OCI-LY3 (cell line): ENCODE measurements at regions not wholly inside any gene's neighbourhood (a gene's known extent, or its start where the extent isn't known, plus 50 kb on each side); places are given as distances from the start of the nearest gene placed in this dataset.

Source experiments
- H2AFZ ChIP-seq: fragments of 200-600, 300-600 bp; shearing (Covaris generic); 2 replicates; pipeline ENCODE4 v1.6.0; 2014; ENCODE audit warnings: antibody characterized with exemption, low read depth, low read length
- H3K27ac ChIP-seq: fragments of 200-600, 300-600 bp; sonication (generic); 2 replicates; pipeline ENCODE4 v1.5.1; 2014; ENCODE audit warnings: mild to moderate bottlenecking, low read length, moderate library complexity, mixed read lengths
- H3K27me3 ChIP-seq: fragments of 200-600, 300-600 bp; sonication (generic); 2 replicates; pipeline ENCODE4 v1.6.1; 2014; ENCODE audit warnings: low read depth, low read length, mixed read lengths
- H3K36me3 ChIP-seq: fragments of 200-600, 300-600 bp; sonication (generic); replicated peaks from 2 replicates; pipeline ENCODE3; 2014; ENCODE audit warnings: low read depth, low read length, mixed read lengths
- H3K4me1 ChIP-seq: fragments of 300-600, 200-600 bp; sonication (generic); 2 replicates; pipeline ENCODE4 v1.6.1; 2014; ENCODE audit warnings: low read length, mixed read lengths
- H3K4me2 ChIP-seq: fragments of 200-600, 300-600 bp; sonication (generic); 2 replicates; pipeline ENCODE4 v1.6.1; 2014; ENCODE audit warnings: low read length, mixed read lengths
- H3K4me3 ChIP-seq: fragments of 300-600, 200-600 bp; sonication (generic); 2 replicates; pipeline ENCODE4 v1.5.1; 2014; ENCODE audit warnings: antibody characterized with exemption, mild to moderate bottlenecking, low read length, moderate library complexity
- H3K79me2 ChIP-seq: fragments of 300-600, 200-600 bp; shearing (Covaris generic); 2 replicates; pipeline ENCODE4 v1.6.1; 2014; ENCODE audit warnings: mild to moderate bottlenecking, low read length, mixed read lengths
- H3K9ac ChIP-seq: fragments of 300-600, 200-600 bp; shearing (Covaris generic); 2 replicates; pipeline ENCODE4 v1.6.0; 2014; ENCODE audit warnings: mild to moderate bottlenecking, low read length, moderate library complexity
- H3K9me3 ChIP-seq: fragments of 200-600, 300-600 bp; shearing (Covaris generic); 2 replicates; pipeline ENCODE4 v1.6.1; 2014; ENCODE audit warnings: low read length, mixed read lengths; ENCODE audit not compliant: insufficient read depth
- H4K20me1 ChIP-seq: fragments of 200-600, 300-600 bp; sonication (generic); 2 replicates; pipeline ENCODE4 v1.6.1; 2016; ENCODE audit warnings: low read length, mixed read lengths; ENCODE audit not compliant: insufficient read depth
- EZH2phosphoT487 ChIP-seq: fragments of 200-600 bp; shearing (Covaris generic); IDR thresholded peaks from 2 replicates; pipeline ENCODE4 v1.6.1; 2018; ENCODE audit warnings: antibody characterized with exemption, mixed run types, low read depth
- TF ChIP-seq, protein P1 (sequence below): fragments of 200-600, 300-600 bp; sonication (generic); IDR thresholded peaks from 2 replicates; pipeline ENCODE4 v1.5.1; 2014; ENCODE audit warnings: antibody characterized with exemption, low read length, low read depth

DNA sequence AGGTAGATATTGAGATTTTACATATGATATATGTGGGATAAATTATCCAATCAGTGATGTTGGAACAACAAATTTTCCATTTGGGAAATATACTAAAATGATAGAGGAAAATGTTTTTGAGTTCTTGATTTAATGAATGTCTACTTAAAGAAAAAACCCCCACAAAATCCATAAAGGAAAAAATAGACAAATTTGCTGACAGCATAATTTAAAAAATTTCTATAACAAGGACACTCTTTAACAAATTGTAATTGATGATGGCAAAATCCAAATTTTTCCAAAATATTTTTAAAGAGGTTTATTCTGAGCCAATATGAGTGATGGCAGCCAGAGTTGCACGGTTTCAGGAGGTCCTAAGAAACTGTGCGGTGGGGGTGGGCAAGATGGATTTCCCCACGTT, 51.9 kb upstream of the RHOU start:
- H4K20me1 ChIP-seq: no peaks in the 10 kb centered on the region
- no peak overlapping the region for H3K4me3 ChIP-seq
- H3K4me1 ChIP-seq: no peaks in the 10 kb centered on the region

DNA sequence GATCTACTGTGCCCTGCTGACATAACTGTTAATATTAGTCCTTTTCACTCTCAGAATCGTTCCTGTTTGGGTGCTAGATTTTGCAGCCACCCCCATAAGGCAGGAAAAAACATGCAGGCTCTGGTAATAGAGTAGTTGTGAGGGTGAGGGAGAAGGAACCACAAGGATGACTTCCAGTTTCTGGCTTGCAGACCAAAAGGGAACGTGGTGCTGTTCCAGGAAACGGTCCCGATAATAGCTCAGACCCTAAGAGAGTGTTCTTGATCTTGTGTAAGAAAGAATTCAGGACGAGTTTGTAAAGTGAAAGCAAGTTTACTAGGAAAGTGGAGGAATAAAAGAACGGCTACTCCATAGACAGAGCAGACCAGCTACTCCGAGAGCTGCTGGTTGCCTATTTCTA, 50.7 kb upstream of the RHOU start:
- no peak overlapping the region for H3K9ac ChIP-seq
- no peaks in the 10 kb centered on the region for H3K79me2 ChIP-seq
- H3K27ac ChIP-seq: no peak overlapping the region
- H3K4me3 ChIP-seq: no peak overlapping the region
- H4K20me1 ChIP-seq: no peaks in the 10 kb centered on the region
- no peaks in the 10 kb centered on the region for H3K36me3 ChIP-seq
- H3K9me3 ChIP-seq: no peaks in the 10 kb centered on the region
- no peak for TF ChIP-seq EZH2phosphoT487
- TF ChIP-seq, protein P1, sequence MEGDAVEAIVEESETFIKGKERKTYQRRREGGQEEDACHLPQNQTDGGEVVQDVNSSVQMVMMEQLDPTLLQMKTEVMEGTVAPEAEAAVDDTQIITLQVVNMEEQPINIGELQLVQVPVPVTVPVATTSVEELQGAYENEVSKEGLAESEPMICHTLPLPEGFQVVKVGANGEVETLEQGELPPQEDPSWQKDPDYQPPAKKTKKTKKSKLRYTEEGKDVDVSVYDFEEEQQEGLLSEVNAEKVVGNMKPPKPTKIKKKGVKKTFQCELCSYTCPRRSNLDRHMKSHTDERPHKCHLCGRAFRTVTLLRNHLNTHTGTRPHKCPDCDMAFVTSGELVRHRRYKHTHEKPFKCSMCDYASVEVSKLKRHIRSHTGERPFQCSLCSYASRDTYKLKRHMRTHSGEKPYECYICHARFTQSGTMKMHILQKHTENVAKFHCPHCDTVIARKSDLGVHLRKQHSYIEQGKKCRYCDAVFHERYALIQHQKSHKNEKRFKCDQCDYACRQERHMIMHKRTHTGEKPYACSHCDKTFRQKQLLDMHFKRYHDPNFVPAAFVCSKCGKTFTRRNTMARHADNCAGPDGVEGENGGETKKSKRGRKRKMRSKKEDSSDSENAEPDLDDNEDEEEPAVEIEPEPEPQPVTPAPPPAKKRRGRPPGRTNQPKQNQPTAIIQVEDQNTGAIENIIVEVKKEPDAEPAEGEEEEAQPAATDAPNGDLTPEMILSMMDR: no peak
- no peaks in the 10 kb centered on the region for H3K4me1 ChIP-seq
- H2AFZ ChIP-seq: no peak overlapping the region
- no peaks in the 10 kb centered on the region for H3K27me3 ChIP-seq
- H3K4me2 ChIP-seq: no peak overlapping the region

More for the DNA sequence above, 51.9 kb upstream of the RHOU start:
- Histone ChIP-seq H2AFZ (no peak overlapping the region), H3K9ac (no peak overlapping the region), H3K27ac (no peak overlapping the region), H3K27me3 (no peaks in the 10 kb centered on the region), H3K4me2 (no peak overlapping the region), H3K9me3 (no peaks in the 10 kb centered on the region), H3K79me2 (no peaks in the 10 kb centered on the region), H3K36me3 (no peaks in the 10 kb centered on the region)
- TF ChIP-seq, protein P1: no peak
- no peak for TF ChIP-seq EZH2phosphoT487

DNA sequence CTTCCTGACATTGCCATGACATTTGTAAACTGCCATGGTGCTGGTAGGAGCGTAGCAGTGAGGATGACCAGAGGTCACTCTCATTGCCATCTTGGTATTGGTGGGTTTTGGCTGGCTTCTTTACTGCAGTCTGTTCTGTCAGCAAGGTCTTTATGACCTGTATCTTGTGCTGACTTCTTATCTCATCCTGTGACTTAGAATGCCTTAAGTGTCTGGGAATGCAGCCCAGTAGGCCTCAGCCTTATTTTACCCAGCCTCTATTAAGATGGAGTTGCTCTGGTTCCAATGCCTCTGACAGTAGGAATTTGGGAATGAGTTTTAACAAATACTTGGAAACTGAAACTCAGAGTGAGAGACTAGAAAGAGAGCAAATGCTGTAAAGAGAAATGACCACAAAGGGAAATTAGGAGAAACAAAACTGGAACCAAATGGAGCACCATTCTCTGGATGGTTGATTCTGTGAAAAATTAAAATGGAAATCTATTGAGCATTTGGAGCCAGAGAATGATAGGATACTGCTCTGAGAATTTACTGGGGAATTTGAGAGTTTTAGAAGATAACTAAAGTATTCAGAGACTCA, 50.1 kb upstream of the RHOU start:
- TF ChIP-seq, protein P1: no peak
- TF ChIP-seq EZH2phosphoT487: no peak
- no peak overlapping the region for H3K4me3 ChIP-seq
- H3K4me1 ChIP-seq: no peaks in the 10 kb centered on the region
- H3K4me2 ChIP-seq: no peak overlapping the region
- no peak overlapping the region for H2AFZ ChIP-seq
- H3K9me3 ChIP-seq: no peaks in the 10 kb centered on the region
- no peak overlapping the region for H3K27ac ChIP-seq
- no peaks in the 10 kb centered on the region for H3K27me3 ChIP-seq
- H3K9ac ChIP-seq: no peak overlapping the region
- no peaks in the 10 kb centered on the region for H4K20me1 ChIP-seq
- H3K36me3 ChIP-seq: no peaks in the 10 kb centered on the region
- no peaks in the 10 kb centered on the region for H3K79me2 ChIP-seq
